Urinary bladder (tissue), 3 donors: ENCODE measurements at regions not wholly inside any gene's neighbourhood (a gene's known extent, or its start where the extent isn't known, plus 50 kb on each side); places are given as distances from the start of the nearest gene placed in this dataset.

ENCODE experiments used
- DNase-seq: peaks from one replicate; pipeline ENCODE4 v3.0.0-alpha.2; 2015; ENCODE audit errors: extremely low spot score
- H3K27ac ChIP-seq: one replicate; pipeline ENCODE4 v1.5.1; 2013; ENCODE audit warnings: low read depth, mild to moderate bottlenecking, moderate library complexity
- H3K36me3 ChIP-seq: one replicate; pipeline ENCODE4 v1.6.1; 2013; ENCODE audit warnings: mild to moderate bottlenecking, moderate library complexity; ENCODE audit not compliant: insufficient read depth
- H3K4me1 ChIP-seq: one replicate; pipeline ENCODE4 v1.6.1; 2013; ENCODE audit warnings: mild to moderate bottlenecking, moderate library complexity; ENCODE audit not compliant: insufficient read depth
- H3K4me3 ChIP-seq: one replicate; pipeline ENCODE4 v1.5.1; 2013; ENCODE audit warnings: low read depth, low read length
- WGBS: extraction: QIAGEN DNeasy Blood & Tissue Kit; methylation state at CpG from one replicate; pipeline ENCODE4 v1.1.7; 2013; 5-methylcytosine and 5-hydroxymethylcytosine counted together
- donor health status: healthy with polysubstance abuse.
- donor health status: healthy.

DNA sequence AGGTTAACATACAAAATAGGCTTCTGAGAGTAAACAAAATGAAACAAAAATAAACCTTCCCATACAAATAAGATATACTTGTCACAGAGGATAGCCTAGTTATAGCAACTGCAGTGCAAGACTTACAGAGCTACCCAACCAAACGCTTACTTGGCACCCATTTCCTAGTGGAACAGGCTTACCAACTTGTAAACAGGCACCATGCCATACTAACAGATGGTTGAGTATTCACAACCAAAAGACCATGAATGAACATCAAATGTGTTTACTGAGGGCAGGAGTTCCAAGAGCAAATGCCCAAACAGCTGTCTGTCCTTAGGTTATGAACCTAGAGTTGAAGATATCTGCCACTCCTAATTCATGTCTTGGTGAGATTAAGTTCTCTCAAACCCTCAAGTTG, 2629.2 kb downstream of the PCDH7 start:
- WGBS = 67% methylated on average over 1 of the region's 1 CpG
- no peak for DNase-seq

DNA sequence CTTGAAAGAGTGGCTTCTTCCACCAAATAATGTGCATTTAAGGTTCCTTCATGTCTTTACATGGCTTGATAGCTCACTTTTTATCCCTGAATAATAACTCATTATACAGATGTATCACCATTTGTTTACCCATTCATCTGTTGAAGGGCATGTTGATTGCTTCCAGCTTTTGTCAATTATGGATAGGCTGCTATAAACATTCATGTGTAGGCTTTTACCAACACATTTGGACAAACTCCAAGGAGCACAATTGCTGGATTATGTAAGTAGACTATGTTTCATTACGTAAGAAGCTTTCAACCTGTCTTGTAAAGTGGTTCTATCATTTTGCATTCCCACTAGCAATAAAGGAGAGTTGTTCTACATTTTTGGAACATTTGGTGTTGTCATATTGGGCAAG, 2637.0 kb downstream of the PCDH7 start:
- WGBS = 74% methylated on average over 1 of the region's 1 CpG
- no peaks in the 10 kb centered on the region for H3K36me3 ChIP-seq
- no peaks in the 10 kb centered on the region for H3K4me1 ChIP-seq
- H3K27ac ChIP-seq = no peak overlapping the region
- no peak for DNase-seq
- no peak overlapping the region for H3K4me3 ChIP-seq

More for the DNA sequence above, 2629.2 kb downstream of the PCDH7 start:
- no peak overlapping the region for H3K4me3 ChIP-seq
- H3K4me1 ChIP-seq = no peaks in the 10 kb centered on the region
- no peak overlapping the region for H3K27ac ChIP-seq
- H3K36me3 ChIP-seq = no peaks in the 10 kb centered on the region

DNA sequence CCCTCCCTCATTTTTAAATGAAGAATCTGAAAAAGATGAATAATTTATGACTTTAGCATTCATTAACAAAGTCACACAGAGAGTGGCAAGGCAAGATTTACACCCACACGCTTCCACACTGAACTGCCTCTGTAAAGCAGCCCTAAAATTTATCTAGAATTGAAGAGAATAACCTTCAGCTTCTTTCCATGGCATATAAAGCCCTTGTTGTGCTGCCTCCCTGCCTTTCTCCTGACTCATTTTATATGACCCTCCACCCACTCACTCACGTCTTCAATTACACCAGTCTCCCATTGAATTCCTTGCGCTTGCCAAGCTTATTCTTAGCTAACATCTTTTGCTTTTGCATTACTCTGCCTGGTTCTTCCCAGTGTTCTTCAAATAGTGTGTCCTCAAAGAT, 2649.3 kb downstream of the PCDH7 start:
- no peak for DNase-seq
- H3K4me3 ChIP-seq = no peak overlapping the region
- 68% methylated on average over 3 of the region's 3 CpGs for WGBS
- H3K27ac ChIP-seq = no peak overlapping the region
- no peaks in the 10 kb centered on the region for H3K36me3 ChIP-seq
- no peaks in the 10 kb centered on the region for H3K4me1 ChIP-seq

DNA sequence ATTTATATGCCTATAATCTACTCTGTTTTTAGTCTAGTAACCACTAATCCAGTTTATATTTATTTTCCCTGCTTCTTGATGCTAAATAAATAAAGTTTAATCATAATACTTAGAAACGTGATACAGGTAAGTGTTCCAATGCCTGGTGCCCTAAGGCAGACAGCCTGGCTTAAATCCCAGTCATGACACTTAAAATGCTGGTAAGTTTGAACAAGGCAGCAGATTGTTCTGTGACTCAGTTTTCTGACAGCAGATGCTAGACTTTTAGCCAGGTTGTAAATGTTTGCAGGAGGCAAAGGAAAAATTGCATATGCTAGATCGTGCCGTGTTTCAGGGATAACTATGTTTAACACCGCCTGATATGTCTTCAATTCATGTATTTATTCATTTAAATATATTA, 2661.6 kb downstream of the PCDH7 start:
- no peak overlapping the region for H3K4me3 ChIP-seq
- no peak for DNase-seq
- WGBS = 77% methylated on average over 4 of the region's 4 CpGs

DNA sequence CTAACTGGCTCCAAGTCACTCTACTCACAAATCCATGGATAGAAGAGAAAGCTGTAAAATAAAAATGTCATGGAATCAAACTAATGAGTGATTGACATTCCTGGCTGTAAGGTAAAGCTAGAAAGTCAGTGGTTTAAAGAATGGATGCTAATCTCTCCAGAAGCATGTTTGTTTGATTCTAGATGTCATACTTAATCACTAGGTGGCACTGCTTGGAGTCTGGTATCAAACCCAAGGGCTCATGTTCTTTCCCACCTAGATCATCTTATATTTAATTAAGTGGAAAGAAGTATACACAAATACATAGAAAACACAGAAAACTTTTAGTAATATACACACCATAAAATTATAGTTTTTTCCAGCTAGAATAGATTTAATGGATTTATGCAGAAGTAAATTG, 2666.6 kb downstream of the PCDH7 start:
- Histone ChIP-seq H3K4me1 (no peaks in the 10 kb centered on the region), H3K36me3 (no peaks in the 10 kb centered on the region), H3K27ac (no peak overlapping the region), H3K4me3 (no peak overlapping the region)
- no peak for DNase-seq

More for the DNA sequence above, 2661.6 kb downstream of the PCDH7 start:
- Histone ChIP-seq H3K36me3 (no peaks in the 10 kb centered on the region), H3K4me1 (no peaks in the 10 kb centered on the region), H3K27ac (no peak overlapping the region)

DNA sequence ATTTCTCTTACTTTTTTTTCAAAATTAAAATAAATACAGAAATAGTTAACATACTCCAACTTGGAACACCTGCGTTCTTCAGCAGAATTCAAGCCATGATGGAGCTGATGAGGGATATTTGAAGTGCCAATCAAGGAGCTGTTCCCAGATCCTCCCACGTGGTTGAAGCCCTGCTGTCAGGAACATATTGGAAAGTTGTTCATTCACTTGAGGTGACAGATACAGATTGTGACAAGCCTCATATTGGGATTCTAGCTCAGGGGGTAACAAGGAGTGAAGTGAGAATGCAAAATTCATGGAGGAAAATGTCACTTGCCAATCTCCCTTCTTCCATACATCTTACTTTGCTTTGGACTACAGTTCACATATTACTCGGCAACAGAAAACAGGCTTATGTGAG, 2670.8 kb downstream of the PCDH7 start:
- WGBS = 77% methylated on average over 3 of the region's 3 CpGs
- H3K27ac ChIP-seq = no peak overlapping the region
- no peak overlapping the region for H3K4me3 ChIP-seq
- H3K36me3 ChIP-seq = no peaks in the 10 kb centered on the region
- H3K4me1 ChIP-seq = no peaks in the 10 kb centered on the region
- no peak for DNase-seq

DNA sequence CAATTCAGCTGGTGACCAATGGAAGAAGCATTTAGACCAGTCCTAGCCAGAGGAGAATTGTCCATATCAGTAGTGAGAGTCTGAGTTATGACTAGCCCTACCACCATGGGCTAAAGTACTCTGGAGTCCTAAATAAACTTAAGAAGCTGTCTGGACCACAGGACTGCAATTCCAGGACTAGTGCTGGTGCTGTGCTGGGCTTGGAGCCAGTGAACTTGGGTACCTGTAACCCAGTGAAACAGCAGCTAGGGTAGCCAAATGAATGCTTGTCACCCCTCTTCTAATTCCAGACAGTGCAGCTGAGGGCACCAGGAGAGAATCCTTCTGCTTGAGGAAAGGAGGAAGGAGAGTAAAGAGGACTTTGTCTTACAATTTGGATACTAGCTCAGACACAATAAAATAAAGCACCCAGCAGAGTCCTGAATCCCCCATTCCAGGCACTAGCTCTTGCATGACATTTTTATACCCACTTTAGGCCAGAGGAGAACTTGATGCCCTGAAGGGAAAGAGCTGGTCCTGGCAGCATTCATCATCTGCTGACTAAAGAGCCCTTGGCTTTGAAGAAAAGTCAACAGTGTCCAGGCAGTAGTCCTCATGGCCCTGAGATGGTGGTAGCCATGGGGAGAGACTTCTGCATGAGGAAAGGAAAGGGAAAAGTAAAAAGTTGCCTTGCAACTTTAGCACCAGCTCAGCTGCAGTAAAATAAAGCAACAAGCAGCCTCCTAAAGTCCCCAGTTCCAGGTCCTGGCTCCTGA, 2675.7 kb downstream of the PCDH7 start:
- no peak for DNase-seq
- Histone ChIP-seq H3K4me3 (no peak overlapping the region), H3K27ac (no peak overlapping the region), H3K36me3 (no peaks in the 10 kb centered on the region), H3K4me1 (no peaks in the 10 kb centered on the region)

DNA sequence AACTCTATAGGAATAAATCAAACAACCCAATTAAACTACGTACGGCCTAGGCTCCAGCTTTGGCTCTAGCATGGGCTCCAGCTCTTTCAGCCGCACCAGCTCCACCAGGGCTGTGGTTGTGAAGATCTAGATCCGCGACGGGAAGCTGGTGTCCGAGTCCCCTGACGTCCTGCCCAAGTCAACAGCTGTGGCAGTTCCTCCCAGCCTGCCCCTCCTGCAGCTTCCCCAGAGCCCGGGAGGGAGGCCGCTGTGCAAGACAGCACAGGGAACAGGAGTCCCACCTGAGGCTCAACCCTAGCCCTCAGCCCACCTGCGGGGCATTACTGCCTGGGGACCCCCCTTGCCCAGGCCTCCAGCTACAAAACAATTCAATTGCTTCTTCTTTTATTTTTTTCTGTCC, 2680.3 kb downstream of the PCDH7 start:
- no peaks in the 10 kb centered on the region for H3K36me3 ChIP-seq
- H3K4me3 ChIP-seq = no peak overlapping the region
- WGBS = 97% methylated on average over 11 of the region's 11 CpGs
- no peak overlapping the region for H3K27ac ChIP-seq
- H3K4me1 ChIP-seq = no peaks in the 10 kb centered on the region
- DNase-seq = no peak

DNA sequence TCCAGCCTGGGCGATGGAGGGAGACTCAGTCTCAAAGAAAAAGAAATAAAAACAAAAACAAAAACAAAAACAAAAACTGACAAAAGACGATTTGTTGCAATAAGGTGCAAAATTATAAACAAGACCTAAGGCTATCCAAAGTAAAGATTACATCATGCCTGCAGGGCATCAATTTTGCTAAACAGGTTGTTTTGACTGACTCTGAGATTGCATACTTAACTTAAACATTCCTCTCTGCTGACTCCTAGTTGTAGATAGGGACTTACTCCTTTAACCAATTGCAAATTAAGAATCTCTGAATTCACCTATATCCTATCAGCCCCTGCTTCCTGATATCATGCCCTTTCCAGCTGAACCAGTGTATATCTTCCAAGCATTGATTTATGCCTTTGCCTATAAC, 2687.3 kb downstream of the PCDH7 start:
- H3K27ac ChIP-seq = no peak overlapping the region
- no peak overlapping the region for H3K4me3 ChIP-seq
- no peaks in the 10 kb centered on the region for H3K36me3 ChIP-seq
- no peak for DNase-seq
- 85% methylated on average over 2 of the region's 2 CpGs for WGBS
- H3K4me1 ChIP-seq = no peaks in the 10 kb centered on the region

DNA sequence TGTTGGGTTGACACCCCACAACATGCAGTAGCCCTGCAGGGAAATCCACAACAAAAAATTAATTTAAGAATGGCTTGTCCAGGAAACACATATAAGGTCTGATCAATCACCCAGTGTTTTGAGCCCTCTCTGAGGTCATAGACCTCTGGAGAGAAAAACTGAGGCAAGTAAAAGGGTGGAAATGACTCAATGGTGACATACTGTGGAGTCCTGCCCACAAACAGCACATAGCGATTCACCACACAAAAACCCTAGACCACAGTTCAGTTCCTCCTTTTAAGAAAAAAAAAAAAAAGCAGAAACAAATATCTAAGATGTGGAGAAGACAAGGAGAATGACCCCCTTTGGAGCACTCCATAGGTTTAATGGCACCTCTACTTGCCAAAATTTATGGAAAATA, 2691.0 kb downstream of the PCDH7 start:
- Histone ChIP-seq H3K4me1 (no peaks in the 10 kb centered on the region), H3K4me3 (no peak overlapping the region), H3K36me3 (no peaks in the 10 kb centered on the region), H3K27ac (no peak overlapping the region)
- no peak for DNase-seq
- WGBS = 78% methylated on average over 1 of the region's 1 CpG

DNA sequence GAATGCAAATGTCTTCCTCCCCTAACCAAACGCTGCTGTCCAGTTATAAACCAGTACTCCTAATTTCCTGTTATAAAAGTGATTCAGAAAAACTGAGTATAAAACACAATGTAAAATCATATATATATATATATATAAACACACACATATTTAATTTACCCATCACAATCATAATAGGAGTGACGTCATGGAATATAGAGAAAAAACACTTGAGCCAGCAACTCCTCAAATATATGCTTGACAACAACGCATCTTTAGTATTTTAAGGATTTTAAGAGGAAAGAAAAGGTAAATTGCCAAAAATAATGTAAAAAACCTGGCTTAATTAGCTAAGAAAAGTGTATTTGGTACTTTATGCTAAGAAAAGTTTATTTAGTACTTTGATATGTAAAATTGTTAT, 2701.7 kb downstream of the PCDH7 start:
- Histone ChIP-seq H3K36me3 (no peaks in the 10 kb centered on the region), H3K27ac (no peak overlapping the region), H3K4me1 (no peaks in the 10 kb centered on the region), H3K4me3 (no peak overlapping the region)
- 92% methylated on average over 3 of the region's 3 CpGs for WGBS
- DNase-seq = no peak

DNA sequence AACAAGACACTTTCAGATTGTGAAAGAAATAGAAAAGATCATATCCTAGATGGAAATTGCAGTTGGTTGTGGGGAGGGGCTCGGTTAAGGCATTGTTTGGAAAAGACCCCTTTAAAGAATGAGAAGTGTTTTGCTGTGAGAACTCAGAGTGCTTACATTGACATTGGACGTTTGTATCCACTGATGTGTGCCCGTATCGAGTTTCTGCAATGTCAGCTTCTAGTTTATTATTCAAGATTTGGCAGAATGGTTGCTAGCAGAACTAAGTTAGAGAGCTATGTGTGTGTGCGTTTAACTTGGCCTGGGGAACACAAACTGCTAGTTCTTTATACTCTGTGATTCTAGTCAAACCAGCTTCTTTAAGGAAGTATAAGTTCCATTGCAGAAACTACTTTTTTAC, 2702.5 kb downstream of the PCDH7 start:
- 41% methylated on average over 5 of the region's 5 CpGs for WGBS
- DNase-seq = no peak

DNA sequence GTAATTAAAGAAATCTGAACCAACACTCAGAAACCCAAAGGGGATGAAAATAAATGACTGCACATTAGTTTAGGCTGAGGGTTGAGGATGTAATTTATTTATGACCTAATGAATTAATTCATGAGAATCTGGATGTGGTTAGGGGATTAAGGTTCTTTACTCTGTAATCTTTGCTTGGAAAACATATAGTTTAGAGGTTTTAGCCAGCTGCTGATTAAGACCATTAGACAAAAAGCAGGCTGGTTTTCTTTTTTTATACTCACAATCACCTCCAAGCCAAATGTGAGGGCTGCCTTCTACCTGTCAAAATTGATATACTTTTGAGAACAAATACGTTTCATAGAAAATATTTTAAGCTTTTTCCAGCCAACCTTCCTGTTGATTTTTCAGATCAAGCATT, 2705.8 kb downstream of the PCDH7 start:
- DNase-seq = no peak
- no peaks in the 10 kb centered on the region for H3K4me1 ChIP-seq
- 29% methylated on average over 1 of the region's 1 CpG for WGBS
- H3K4me3 ChIP-seq = no peak overlapping the region
- no peak overlapping the region for H3K27ac ChIP-seq
- no peaks in the 10 kb centered on the region for H3K36me3 ChIP-seq

More for the DNA sequence above, 2702.5 kb downstream of the PCDH7 start:
- Histone ChIP-seq H3K4me3 (no peak overlapping the region), H3K4me1 (no peaks in the 10 kb centered on the region), H3K27ac (no peak overlapping the region), H3K36me3 (no peaks in the 10 kb centered on the region)

DNA sequence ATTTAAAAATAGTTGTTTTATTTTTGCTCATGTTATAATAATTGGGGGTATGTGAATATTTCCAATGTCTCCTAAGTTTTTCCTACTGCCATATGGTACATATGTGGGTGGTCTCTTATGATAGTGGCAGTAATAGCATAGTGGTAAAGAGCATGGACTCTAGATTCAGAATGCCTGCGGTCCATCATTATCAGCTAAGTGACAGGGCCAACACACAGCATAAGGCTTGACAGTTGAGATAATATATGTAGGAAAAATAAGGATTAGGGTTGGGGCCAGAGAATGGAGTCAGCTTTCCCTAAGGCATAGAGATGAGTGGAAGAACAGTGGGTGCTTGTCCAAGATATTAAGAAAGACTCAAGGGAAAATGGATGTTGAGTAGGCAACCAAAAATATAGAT, 2707.5 kb downstream of the PCDH7 start:
- Histone ChIP-seq H3K36me3 (no peaks in the 10 kb centered on the region), H3K27ac (no peak overlapping the region), H3K4me1 (no peaks in the 10 kb centered on the region), H3K4me3 (no peak overlapping the region)
- 70% methylated on average over 1 of the region's 1 CpG for WGBS
- no peak for DNase-seq

DNA sequence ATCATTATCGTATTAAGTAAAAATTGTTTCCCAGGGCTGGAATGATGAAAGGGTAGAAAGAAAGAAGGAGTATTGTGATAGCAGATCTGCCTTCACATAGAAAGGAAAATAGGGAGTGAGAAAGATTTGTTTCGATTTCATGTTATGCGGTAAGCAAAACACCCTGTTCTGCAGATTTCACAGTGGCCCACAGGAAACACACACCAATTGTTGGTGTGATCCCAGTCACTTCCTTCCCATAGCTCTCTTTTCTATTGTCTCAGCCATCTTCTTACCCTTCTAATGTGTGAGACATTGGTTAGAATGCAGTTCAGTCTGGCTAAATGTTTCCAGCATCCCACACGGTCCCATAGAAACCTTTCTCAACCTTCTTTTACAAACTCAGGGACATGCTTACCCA, 2709.8 kb downstream of the PCDH7 start:
- Histone ChIP-seq H3K36me3 (no peaks in the 10 kb centered on the region), H3K4me3 (no peak overlapping the region), H3K27ac (no peak overlapping the region), H3K4me1 (no peaks in the 10 kb centered on the region)
- 93% methylated on average over 4 of the region's 4 CpGs for WGBS
- DNase-seq = no peak
